ENCODE measurements at regions not wholly inside any gene's neighbourhood (a gene's known extent, or its start where the extent isn't known, plus 50 kb on each side); places are given as distances from the start of the nearest gene placed in this dataset.
"Not testable (repeated sequence)": the region's sequence is repeated elsewhere in the genome, so short reads cannot be mapped to it uniquely, and the experiment has no call there.

DNA sequence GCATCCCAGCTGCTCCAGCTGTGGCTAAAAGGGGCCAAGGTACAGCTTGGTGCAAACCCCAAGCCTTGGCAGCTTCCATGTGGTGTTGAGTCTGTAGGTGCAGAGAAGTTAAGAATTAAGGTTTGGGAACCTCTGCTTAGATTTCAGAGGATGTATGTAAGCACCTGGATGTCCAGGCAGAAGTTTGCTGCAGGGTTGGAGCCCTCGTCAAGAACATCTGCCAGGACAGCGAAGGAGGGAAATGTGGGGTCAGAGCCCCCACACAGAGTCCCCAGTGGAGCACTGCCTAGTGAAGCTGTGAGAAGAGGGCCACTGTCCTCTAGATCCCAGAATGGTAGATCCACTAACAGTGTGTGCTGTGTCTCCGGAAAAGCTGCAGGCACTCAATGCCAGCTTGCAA is 236.2 kb upstream of the ADRA1B start:
- H3K4me3 ChIP-seq (ENCODE audit: insufficient read depth, low read depth, low read length), result no peak overlapping the region
- H3K27me3 ChIP-seq (ENCODE audit: control insufficient read depth, insufficient read depth, low read length), result no peaks in the 10 kb centered on the region
- DNase-seq, result no peak
- H3K36me3 ChIP-seq (replicated peaks; ENCODE audit: control insufficient read depth, insufficient read depth, low read length), result no peaks in the 10 kb centered on the region

DNA sequence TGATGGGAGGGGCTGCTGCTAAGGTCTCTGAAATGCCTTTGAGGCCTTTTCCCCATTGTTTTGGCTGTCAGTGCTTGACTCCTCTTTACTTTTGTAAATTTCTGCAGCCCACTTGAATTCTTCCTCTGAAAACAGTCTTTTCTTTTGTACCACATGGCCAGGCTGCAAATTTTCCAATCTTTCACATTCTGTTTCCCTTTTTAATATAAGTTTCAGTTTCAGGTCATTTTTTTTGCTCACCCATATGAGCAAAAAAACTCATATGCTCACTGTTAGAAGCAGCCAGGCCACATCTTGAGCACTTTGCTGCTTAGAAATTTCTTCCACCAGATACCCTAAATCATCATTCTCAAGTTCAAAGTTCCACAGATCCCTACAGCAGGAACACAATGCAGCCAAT is 234.6 kb upstream of the ADRA1B start:
- Histone ChIP-seq H3K27me3 (ENCODE audit: control insufficient read depth, insufficient read depth, low read length) (no peaks in the 10 kb centered on the region), H3K4me3 (ENCODE audit: insufficient read depth, low read depth, low read length) (no peak overlapping the region), H3K36me3 (replicated peaks; ENCODE audit: control insufficient read depth, insufficient read depth, low read length) (no peaks in the 10 kb centered on the region)
- no peak for DNase-seq

DNA sequence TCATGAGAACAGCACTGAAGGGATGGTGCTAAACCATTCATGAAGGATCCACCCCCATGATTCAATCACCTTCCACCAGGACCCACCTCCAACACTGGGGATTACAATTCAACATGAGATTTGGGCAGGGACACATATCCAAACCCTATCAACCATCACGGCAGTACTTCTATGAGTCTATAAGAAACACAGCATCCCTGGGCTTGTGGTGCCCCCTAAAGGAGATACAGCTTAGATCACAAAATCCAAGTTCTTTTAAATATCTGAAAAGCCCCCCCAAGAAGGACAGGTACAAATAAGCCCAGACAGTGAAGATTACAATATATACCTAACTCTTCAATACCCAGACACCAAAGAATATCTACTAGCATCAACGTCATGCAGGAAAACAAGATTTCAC is 233.7 kb upstream of the ADRA1B start:
- Histone ChIP-seq H3K36me3 (replicated peaks; ENCODE audit: control insufficient read depth, insufficient read depth, low read length) (no peaks in the 10 kb centered on the region), H3K27me3 (ENCODE audit: control insufficient read depth, insufficient read depth, low read length) (no peaks in the 10 kb centered on the region), H3K4me3 (ENCODE audit: insufficient read depth, low read depth, low read length) (no peak overlapping the region)
- no peak for DNase-seq

DNA sequence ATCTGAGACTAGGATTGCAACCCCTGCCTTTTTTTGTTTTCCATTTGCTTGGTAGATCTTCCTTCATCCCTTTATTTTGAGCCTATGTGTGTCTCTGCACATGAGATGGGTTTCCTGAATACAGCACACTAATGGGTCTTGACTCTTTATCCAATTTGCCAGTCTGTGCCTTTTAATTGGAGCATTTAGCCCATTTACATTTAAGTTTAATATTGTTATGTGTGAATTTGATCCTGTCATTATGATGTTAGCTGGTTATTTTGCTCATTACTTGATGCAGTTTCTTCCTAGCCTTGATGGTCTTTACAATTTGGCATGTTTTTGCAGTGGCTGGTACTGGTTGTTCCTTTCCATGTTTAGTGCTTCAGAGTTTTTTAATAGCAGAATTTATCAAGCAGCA is 228.4 kb upstream of the ADRA1B start:
- H3K27me3 ChIP-seq (ENCODE audit: control insufficient read depth, insufficient read depth, low read length); DNase-seq; H3K36me3 ChIP-seq (replicated peaks; ENCODE audit: control insufficient read depth, insufficient read depth, low read length): not testable (repeated sequence)

DNA sequence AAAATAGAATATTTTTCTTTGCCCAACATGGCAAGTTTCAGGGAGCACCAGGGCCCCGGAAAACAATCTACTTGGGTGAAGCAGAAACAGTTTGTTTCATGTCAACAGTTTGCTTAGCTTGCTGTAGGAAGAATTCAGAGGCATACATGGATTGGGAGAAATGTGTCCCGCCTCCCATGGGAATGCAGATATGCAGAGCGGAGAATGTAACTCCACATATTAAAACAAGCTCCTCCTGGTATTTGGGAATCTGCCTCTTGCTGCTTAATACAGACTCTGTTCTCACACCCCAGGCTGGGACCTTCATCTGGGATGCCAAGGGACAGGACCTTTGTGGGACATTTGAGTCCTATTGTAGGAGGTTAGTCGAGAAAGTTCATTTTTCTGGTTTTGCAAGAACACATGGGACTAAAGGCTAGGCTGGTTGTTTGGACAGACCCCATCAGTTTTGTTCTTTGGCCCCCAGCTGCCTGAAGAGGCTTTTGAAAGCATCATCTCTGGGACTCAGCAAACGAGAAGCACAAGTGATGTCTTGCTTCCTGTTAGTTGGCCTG is 220.5 kb upstream of the ADRA1B start:
- H3K27me3 ChIP-seq (ENCODE audit: control insufficient read depth, insufficient read depth, low read length), result no peaks in the 10 kb centered on the region

More for the DNA sequence above, 228.4 kb upstream of the ADRA1B start:
- not testable (repeated sequence) for H3K4me3 ChIP-seq (ENCODE audit: insufficient read depth, low read depth, low read length)

DNA sequence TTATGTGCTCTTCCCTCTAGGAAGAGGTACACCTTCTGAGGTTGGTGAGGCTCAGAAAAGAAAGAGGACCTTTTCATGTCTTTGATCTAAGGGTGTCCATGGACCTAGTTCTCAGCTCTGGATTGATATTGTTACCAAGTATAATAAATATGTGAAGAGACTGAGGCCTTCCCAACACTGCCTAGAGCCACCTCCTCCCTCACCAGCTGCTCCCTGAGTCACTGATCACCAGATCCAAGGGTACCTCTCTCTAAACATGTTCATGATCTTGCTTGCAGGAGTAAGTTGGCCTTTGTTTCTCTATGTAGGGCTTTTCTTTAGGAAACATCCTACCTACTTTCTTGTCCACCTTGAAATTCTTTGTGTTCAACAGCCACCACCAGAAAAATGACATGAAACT is 218.8 kb upstream of the ADRA1B start:
- no peak for DNase-seq
- no peaks in the 10 kb centered on the region for H3K36me3 ChIP-seq (replicated peaks; ENCODE audit: control insufficient read depth, insufficient read depth, low read length)
- H3K4me3 ChIP-seq (ENCODE audit: insufficient read depth, low read depth, low read length), result no peak overlapping the region
- H3K27me3 ChIP-seq (ENCODE audit: control insufficient read depth, insufficient read depth, low read length), result no peaks in the 10 kb centered on the region

More for the DNA sequence above, 220.5 kb upstream of the ADRA1B start:
- DNase-seq, result no peak
- no peak overlapping the region for H3K4me3 ChIP-seq (ENCODE audit: insufficient read depth, low read depth, low read length)
- no peaks in the 10 kb centered on the region for H3K36me3 ChIP-seq (replicated peaks; ENCODE audit: control insufficient read depth, insufficient read depth, low read length)

DNA sequence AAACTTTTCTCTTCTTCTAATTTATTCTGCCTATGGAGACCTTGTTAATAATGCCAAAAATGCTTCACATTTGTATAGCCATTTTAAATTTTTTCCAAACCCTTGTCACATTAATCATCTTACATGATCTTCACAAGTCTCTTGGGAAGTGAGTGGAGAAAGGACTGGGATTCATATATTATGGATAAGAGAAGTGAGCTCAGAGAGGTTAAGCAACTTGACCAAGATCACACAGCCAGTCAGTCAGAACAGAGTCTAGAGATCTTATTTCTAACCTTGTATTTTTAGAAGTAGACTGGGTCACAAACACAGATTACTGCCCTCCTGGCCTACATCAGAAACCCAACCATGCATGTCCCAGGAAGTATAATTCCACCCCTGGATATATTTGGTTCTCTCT is 218.0 kb upstream of the ADRA1B start:
- no peak for DNase-seq
- Histone ChIP-seq H3K36me3 (replicated peaks; ENCODE audit: control insufficient read depth, insufficient read depth, low read length) (no peaks in the 10 kb centered on the region), H3K4me3 (ENCODE audit: insufficient read depth, low read depth, low read length) (no peak overlapping the region), H3K27me3 (ENCODE audit: control insufficient read depth, insufficient read depth, low read length) (no peaks in the 10 kb centered on the region)

DNA sequence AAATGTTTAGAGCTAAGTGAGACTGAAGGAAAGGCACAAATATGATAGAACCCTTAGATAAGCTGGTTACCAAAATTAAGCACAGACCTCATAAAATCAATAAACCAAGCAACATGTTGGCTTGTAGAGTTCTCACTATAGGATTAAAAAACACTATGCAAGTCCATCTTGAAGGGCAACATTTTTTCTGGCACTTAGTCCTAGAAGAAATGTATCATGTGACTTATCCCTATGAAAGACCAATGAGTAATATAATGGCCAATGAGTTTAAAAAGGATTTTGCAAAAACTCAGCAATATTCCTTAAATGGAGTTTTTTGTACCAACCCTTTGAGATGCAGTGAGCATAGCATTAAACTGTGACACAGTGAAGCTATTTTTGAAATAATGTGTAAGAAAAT is 216.3 kb upstream of the ADRA1B start:
- H3K27me3 ChIP-seq (ENCODE audit: control insufficient read depth, insufficient read depth, low read length), result no peaks in the 10 kb centered on the region
- DNase-seq, result no peak
- H3K36me3 ChIP-seq (replicated peaks; ENCODE audit: control insufficient read depth, insufficient read depth, low read length), result no peaks in the 10 kb centered on the region
- no peak overlapping the region for H3K4me3 ChIP-seq (ENCODE audit: insufficient read depth, low read depth, low read length)

DNA sequence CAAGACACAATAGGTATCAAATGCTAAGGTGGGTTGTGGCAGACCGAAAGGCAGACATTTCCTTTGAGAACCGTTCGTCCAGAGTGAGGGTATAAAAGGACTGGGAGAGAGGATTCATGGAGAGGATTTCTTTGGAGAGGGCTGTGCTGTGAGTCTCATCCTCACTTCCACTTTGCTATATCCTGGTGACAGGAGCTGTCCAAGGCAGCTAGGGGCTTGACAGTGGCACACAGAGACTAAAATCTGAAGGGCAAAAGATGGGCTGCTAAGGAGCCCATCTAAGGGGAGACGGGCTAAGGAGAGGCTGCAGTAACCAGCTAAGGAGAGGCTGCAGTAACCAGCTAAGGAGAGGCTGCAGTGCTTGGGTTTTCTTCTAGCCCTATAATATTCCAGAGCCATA is 214.0 kb upstream of the ADRA1B start:
- Histone ChIP-seq H3K36me3 (replicated peaks; ENCODE audit: control insufficient read depth, insufficient read depth, low read length) (no peaks in the 10 kb centered on the region), H3K27me3 (ENCODE audit: control insufficient read depth, insufficient read depth, low read length) (no peaks in the 10 kb centered on the region), H3K4me3 (ENCODE audit: insufficient read depth, low read depth, low read length) (no peak overlapping the region)
- DNase-seq, result no peak

DNA sequence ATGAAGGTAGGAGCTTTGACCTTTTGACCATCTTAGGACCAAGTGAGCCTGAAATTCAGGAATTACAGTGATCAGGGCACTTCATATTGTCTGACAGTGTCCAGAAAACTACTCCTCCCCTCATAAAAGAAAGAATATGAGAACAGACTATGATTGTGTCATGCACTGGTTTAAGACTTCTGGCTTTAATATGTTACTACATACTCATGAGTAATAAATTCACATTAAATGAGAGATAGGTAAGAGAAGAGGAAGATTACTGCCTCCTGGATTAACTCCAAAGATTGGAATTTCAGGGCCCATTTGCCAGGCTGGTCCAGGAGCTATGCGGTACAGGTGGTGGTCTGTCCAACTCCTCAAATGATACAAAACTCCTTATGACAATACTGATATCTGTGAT is 213.5 kb upstream of the ADRA1B start:
- Histone ChIP-seq H3K36me3 (replicated peaks; ENCODE audit: control insufficient read depth, insufficient read depth, low read length) (no peaks in the 10 kb centered on the region), H3K4me3 (ENCODE audit: insufficient read depth, low read depth, low read length) (no peak overlapping the region), H3K27me3 (ENCODE audit: control insufficient read depth, insufficient read depth, low read length) (no peaks in the 10 kb centered on the region)
- no peak for DNase-seq

DNA sequence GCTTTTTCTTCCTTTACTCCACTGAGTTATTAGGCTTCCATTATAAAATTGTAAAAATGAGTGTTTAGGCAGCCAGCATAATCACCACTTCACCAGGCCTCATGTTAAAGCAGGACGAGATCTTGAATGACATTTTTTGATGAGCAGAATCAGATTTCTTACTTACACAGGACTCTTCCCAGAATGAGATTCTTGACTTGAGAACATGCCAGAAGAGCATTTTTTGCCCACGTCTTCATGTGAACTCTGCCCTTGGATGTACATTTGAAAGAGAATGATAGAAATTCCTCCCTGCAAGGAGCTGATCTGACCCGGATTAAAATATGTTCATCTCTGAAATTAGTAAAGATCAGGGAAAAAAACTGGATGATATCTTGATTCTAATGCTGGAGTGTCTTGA is 212.1 kb upstream of the ADRA1B start:
- Histone ChIP-seq H3K4me3 (ENCODE audit: insufficient read depth, low read depth, low read length) (no peak overlapping the region), H3K36me3 (replicated peaks; ENCODE audit: control insufficient read depth, insufficient read depth, low read length) (no peaks in the 10 kb centered on the region), H3K27me3 (ENCODE audit: control insufficient read depth, insufficient read depth, low read length) (no peaks in the 10 kb centered on the region)
- no peak for DNase-seq

DNA sequence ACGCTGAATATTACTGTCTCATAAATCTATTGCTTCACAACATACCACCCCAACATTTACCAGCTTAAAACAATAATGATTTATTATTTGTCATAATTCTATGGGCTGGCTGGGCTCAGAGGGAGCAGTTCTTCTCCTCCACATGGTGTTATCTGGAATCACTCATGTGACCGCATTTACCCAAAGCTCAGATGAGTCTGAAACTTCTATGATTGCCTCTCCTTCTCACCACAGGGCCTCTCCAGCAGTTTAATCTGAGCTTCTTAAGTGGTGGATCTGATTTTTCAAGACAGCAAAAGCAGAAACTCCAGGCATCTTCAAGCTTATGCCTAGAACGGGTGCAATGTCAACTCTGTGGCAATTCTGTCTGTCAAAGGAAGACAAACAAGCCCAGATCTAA is 210.3 kb upstream of the ADRA1B start:
- Histone ChIP-seq H3K4me3 (ENCODE audit: insufficient read depth, low read depth, low read length) (no peak overlapping the region), H3K27me3 (ENCODE audit: control insufficient read depth, insufficient read depth, low read length) (no peaks in the 10 kb centered on the region), H3K36me3 (replicated peaks; ENCODE audit: control insufficient read depth, insufficient read depth, low read length) (no peaks in the 10 kb centered on the region)
- DNase-seq, result no peak

DNA sequence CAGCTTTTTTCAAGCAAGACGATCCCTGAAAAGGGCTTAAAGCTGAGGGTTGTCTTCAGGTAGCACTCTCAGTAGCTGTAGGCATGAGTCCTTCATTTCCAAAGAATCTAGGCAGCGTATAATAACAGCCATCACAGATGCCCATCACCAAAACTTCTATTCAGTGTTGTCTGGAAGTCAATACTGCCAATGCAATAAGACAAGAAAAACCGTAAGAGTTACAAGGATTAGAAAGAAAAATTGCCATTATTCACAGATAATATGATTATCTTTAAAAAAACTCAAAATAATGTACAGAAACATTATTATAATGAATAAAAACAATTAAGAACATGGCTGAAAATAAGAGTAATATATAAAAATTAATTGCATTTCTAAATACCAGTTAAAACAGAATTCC is 208.2 kb upstream of the ADRA1B start:
- no peaks in the 10 kb centered on the region for H3K27me3 ChIP-seq (ENCODE audit: control insufficient read depth, insufficient read depth, low read length)
- no peak overlapping the region for H3K4me3 ChIP-seq (ENCODE audit: insufficient read depth, low read depth, low read length)
- no peak for DNase-seq
- no peaks in the 10 kb centered on the region for H3K36me3 ChIP-seq (replicated peaks; ENCODE audit: control insufficient read depth, insufficient read depth, low read length)

DNA sequence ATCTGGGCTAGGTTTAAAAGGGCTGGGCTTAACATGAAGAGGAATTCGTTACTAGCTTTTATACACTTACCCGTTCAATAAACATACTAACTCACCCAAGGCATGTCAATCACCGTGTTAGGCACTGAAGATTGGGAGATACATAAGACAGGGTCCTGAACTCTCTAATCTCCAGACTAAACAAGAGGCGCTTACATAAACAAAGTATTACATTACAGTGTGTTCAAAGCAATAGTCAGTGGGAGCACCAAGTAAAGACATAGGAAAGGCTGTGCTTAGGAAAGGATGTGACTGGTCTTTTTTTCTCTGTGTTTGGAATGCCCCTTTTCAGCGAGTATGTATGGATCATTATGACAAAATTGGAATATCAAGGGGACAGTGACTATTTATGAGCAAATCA is 203.6 kb upstream of the ADRA1B start:
- Histone ChIP-seq H3K4me3 (ENCODE audit: insufficient read depth, low read depth, low read length) (no peak overlapping the region), H3K27me3 (ENCODE audit: control insufficient read depth, insufficient read depth, low read length) (no peaks in the 10 kb centered on the region), H3K36me3 (replicated peaks; ENCODE audit: control insufficient read depth, insufficient read depth, low read length) (no peaks in the 10 kb centered on the region)
- DNase-seq, result no peak

DNA sequence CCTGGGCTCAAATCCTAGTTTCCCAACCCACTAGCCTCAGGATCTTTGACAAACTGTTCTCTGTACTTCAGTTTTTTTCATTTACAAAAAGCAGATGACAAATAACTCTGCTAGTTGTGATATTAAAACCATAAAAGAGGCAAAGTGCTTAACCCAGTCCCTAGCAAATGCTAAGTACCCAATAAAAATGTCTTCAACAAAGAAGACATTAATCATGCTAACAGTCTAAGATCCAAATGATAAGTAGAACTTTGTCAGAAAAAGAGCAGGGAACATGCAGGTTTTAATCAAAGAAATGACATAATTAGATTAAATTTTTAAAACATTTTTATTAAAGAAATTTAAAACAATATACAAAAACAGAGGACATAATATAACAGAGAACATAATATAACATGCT is 203.0 kb upstream of the ADRA1B start:
- no peaks in the 10 kb centered on the region for H3K27me3 ChIP-seq (ENCODE audit: control insufficient read depth, insufficient read depth, low read length)
- no peak for DNase-seq
- no peak overlapping the region for H3K4me3 ChIP-seq (ENCODE audit: insufficient read depth, low read depth, low read length)
- no peaks in the 10 kb centered on the region for H3K36me3 ChIP-seq (replicated peaks; ENCODE audit: control insufficient read depth, insufficient read depth, low read length)

DNA sequence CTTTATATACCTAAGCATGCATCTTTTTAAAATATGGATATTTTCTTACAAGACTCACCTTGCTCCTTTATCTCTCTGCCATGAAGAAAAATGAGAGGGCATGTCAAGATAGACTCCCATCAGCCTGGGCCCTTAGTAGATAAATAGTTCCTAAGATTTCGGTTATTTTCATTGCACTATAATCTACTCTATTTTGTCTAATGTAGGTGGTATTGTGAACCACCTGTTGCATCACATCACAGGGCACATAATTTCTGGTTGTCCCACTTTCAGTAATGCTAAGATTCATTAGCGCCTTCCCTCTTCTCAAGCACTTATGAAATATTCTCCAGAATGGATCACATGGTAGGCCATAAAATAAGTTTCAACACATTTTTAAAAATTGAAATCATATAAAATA is 202.5 kb upstream of the ADRA1B start:
- no peaks in the 10 kb centered on the region for H3K27me3 ChIP-seq (ENCODE audit: control insufficient read depth, insufficient read depth, low read length)
- H3K36me3 ChIP-seq (replicated peaks; ENCODE audit: control insufficient read depth, insufficient read depth, low read length), result no peaks in the 10 kb centered on the region
- H3K4me3 ChIP-seq (ENCODE audit: insufficient read depth, low read depth, low read length), result no peak overlapping the region
- DNase-seq, result no peak

Data from H7 (cell line).